ENCODE measurements at regions not wholly inside any gene's neighbourhood (a gene's known extent, or its start where the extent isn't known, plus 50 kb on each side); places are given as distances from the start of the nearest gene placed in this dataset.

- no peak for ATAC-seq
- no peak for TF ChIP-seq ARNTL (CRISPR knock-in tag; IDR thresholded peaks at IDR 0.05; ENCODE audit: borderline replicate concordance, low read depth)
- TF ChIP-seq GLIS3 (CRISPR knock-in tag; IDR thresholded peaks at IDR 0.05): no peak
- no peak for TF ChIP-seq TSHZ2 (CRISPR knock-in tag; IDR thresholded peaks at IDR 0.05)
- TF ChIP-seq TOX (CRISPR knock-in tag; IDR thresholded peaks at IDR 0.05; ENCODE audit: borderline replicate concordance): no peak
- TF ChIP-seq PATZ1 (CRISPR knock-in tag; IDR thresholded peaks at IDR 0.05; ENCODE audit: borderline replicate concordance): no peak
- no peak for TF ChIP-seq ESRRG (CRISPR knock-in tag; IDR thresholded peaks at IDR 0.05)
- TF ChIP-seq SNAI2 (CRISPR knock-in tag; IDR thresholded peaks at IDR 0.05): no peak
- no peak for TF ChIP-seq RARB (CRISPR knock-in tag; IDR thresholded peaks at IDR 0.05)
- TF ChIP-seq ZNF8 (CRISPR knock-in tag; IDR thresholded peaks at IDR 0.05): no peak
- TF ChIP-seq ZNF70 (CRISPR knock-in tag; IDR thresholded peaks at IDR 0.05): no peak
- TF ChIP-seq ZFP3 (CRISPR knock-in tag; IDR thresholded peaks at IDR 0.05): no peak
- no peak for TF ChIP-seq TCF4 (CRISPR knock-in tag; IDR thresholded peaks at IDR 0.05; ENCODE audit: borderline replicate concordance)
- TF ChIP-seq CREB5 (CRISPR knock-in tag; IDR thresholded peaks at IDR 0.05; ENCODE audit: low read depth): no peak
- no peak for TF ChIP-seq OSR1 (CRISPR knock-in tag; IDR thresholded peaks at IDR 0.05)
- TF ChIP-seq ISL1 (CRISPR knock-in tag; IDR thresholded peaks at IDR 0.05): no peak
- TF ChIP-seq CSRNP3 (CRISPR knock-in tag; IDR thresholded peaks at IDR 0.05): no peak
Observed at GRCh38 chr5:12459326-12459725, 555.1 kb upstream of the CTNND2 start.

GRCh38 chr5:12419075-12419474 lies 514.8 kb upstream of the CTNND2 start:
- ATAC-seq: no peak

GRCh38 chr5:12413585-12413984 lies 509.3 kb upstream of the CTNND2 start:
- ATAC-seq: no peak
- TF ChIP-seq TOX (CRISPR knock-in tag; IDR thresholded peaks at IDR 0.05; ENCODE audit: borderline replicate concordance): no peak
- no peak for TF ChIP-seq RARB (CRISPR knock-in tag; IDR thresholded peaks at IDR 0.05)
- TF ChIP-seq ZNF8 (CRISPR knock-in tag; IDR thresholded peaks at IDR 0.05): no peak
- TF ChIP-seq CSRNP3 (CRISPR knock-in tag; IDR thresholded peaks at IDR 0.05): no peak
- TF ChIP-seq TSHZ2 (CRISPR knock-in tag; IDR thresholded peaks at IDR 0.05): no peak
- TF ChIP-seq CREB5 (CRISPR knock-in tag; IDR thresholded peaks at IDR 0.05; ENCODE audit: low read depth): no peak
- TF ChIP-seq ARNTL (CRISPR knock-in tag; IDR thresholded peaks at IDR 0.05; ENCODE audit: borderline replicate concordance, low read depth): no peak
- no peak for TF ChIP-seq ZNF70 (CRISPR knock-in tag; IDR thresholded peaks at IDR 0.05)
- TF ChIP-seq ESRRG (CRISPR knock-in tag; IDR thresholded peaks at IDR 0.05): no peak
- no peak for TF ChIP-seq ZNF565 (CRISPR knock-in tag; conservative IDR thresholded peaks at IDR 0.05; ENCODE audit: low read depth)
- TF ChIP-seq BACH2 (CRISPR knock-in tag; IDR thresholded peaks at IDR 0.05; ENCODE audit: borderline replicate concordance): no peak
- no peak for TF ChIP-seq CSDC2 (CRISPR knock-in tag; IDR thresholded peaks at IDR 0.05)
- no peak for TF ChIP-seq OSR1 (CRISPR knock-in tag; IDR thresholded peaks at IDR 0.05)

More at GRCh38 chr5:12419075-12419474, 514.8 kb upstream of the CTNND2 start:
- TF ChIP-seq CSRNP3 (CRISPR knock-in tag; IDR thresholded peaks at IDR 0.05): no peak
- TF ChIP-seq ZNF70 (CRISPR knock-in tag; IDR thresholded peaks at IDR 0.05): no peak
- TF ChIP-seq TCF4 (CRISPR knock-in tag; IDR thresholded peaks at IDR 0.05; ENCODE audit: borderline replicate concordance): no peak
- TF ChIP-seq ZFP30 (CRISPR knock-in tag; IDR thresholded peaks at IDR 0.05): no peak
- no peak for TF ChIP-seq GLIS3 (CRISPR knock-in tag; IDR thresholded peaks at IDR 0.05)
- no peak for TF ChIP-seq ZNF8 (CRISPR knock-in tag; IDR thresholded peaks at IDR 0.05)

Data from SK-N-SH treated with all-trans-retinoic acid at 6 μM for 48 hours (cell line).